Fibroblast of gingiva (primary cell): ENCODE measurements at regions not wholly inside any gene's neighbourhood (a gene's known extent, or its start where the extent isn't known, plus 50 kb on each side); places are given as distances from the start of the nearest gene placed in this dataset.
"Not testable (repeated sequence)": the region's sequence is repeated elsewhere in the genome, so short reads cannot be mapped to it uniquely, and the experiment has no call there.

Source experiments
- DNase-seq: peaks from one replicate; pipeline ENCODE4 v3.0.0-alpha.2; 2011; ENCODE audit warnings: low read depth

DNA sequence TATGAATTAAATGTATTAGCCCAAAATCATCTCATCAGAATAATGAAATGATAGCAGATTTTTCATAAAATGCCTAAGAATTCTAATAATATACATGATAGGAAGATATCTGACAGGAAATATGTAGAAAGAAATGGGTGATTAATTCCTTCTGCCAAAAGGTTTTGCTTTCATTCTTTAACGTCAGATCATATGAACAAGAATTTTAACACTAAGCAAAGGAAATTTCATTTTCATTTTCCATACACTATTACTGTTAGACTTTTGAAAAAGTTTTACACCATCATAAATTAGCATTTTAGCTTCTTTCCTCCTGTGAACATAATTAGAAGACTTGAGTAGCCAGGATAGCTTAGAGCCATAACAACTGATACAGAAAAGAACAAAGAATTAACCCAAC, 1099.9 kb downstream of the NSUN3 start:
- no peak for DNase-seq

DNA sequence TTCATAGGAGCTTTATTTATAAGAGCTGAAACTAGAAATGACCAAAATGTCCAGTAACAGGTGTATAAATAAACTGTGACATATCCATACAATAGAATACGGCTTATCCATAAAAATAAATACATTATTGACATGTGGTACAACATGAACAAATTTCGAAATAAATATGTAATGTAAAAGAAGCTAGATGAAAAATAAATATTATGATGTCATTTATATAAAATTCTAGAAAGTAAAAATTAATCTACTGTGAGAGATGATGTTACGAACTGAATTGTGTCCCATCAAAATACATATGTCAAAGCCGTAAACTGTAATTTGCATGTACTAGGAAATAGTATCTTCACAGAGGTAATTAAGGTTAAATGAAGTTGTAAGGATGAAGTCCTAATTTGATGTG, 1104.9 kb downstream of the NSUN3 start:
- DNase-seq: no peak

DNA sequence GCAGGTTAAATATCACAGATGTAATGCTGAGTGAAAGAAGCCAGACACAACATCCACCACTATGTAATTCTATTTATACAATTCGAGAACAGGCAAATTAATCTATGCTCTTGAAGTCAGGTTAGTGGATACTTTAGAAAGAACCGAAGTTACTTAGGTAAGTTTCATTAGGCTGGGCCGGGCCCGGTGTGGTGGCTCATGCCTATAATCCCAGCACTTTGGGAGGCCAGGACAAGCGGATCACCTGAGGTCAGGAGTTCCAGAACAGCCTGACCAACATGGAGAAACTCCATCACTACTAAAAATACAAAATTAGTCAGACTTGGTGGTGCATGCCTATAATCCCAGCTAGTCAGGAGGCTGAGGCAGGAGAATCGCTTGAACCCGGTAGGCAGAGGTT, 1105.7 kb downstream of the NSUN3 start:
- no peak for DNase-seq

DNA sequence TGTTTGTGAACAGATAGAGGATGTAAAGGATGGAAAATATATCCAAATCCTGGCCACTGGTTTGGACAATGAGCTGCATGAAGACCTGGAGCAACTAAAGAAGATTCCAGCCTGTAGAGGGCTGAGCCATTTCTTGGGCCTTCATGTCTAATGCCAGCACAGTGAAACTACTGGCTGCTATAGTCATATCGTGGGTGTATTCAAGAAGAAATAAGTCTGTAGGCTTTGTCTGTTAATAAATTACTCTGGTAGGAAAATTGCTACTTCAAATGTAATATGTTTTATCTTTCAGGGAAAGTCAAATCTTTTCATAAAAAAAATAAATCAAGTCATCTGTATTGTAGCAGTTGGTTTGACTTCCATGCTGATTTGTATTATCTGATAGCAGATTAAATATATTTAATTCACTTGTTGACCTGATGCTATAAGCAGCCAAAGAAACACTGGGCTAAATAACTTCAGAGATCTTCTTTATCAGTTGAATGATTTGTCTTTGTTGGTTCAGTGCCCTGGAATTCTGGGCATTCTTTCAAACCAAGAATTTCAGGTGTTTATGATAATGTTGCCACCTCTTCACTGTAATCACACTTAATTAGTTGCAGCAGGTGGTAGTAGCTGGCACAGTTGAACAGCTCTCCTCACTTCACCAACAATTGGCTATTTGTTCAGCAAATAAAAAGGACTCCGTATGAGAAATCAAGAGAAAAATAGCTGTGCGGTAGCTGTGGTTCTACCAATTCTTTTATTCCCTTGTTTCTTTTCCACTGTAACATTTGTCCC, 1109.5 kb downstream of the NSUN3 start:
- no peak for DNase-seq

GRCh38 chr3:95177096-95177495, 1114.2 kb downstream of the NSUN3 start:
- no peak for DNase-seq

DNA sequence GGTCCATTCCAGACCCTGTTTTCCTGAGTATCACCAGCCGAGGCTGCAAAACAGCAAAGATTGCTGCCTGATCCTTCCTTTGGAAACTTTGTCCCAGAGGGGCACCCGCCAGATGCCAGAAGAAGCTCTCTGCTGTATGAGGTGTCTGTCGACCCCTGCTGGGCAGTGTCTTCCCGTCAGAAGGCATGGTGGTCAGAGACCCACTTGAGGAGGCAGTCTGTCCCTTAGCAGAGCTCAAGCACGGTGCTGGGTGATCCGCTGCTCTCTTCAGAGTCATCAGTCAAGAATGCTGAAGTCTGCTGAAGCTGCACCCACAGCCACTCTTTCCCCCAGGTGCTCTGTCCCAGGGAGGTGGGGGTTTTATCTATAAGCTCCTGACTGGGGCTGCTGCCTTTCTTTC, 1121.2 kb downstream of the NSUN3 start:
- DNase-seq: no peak

DNA sequence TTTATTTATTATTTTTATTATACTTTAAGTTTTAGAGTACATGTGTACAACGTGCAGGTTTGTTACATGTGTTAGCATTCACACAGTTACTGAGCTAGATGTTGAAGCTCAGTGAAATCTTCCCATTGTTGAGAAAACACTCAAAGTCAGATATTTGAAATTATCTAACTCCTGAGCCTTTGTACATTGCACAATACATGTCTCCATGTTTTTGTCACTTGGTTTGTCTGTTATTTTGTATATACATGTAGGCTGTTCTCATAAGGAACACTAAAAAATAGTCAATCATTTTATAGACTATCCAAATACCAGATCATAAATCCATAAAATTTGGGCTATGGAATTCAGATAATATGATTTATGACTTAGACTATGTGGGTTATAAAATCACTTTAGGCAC, 1126.5 kb downstream of the NSUN3 start:
- DNase-seq: no peak

DNA sequence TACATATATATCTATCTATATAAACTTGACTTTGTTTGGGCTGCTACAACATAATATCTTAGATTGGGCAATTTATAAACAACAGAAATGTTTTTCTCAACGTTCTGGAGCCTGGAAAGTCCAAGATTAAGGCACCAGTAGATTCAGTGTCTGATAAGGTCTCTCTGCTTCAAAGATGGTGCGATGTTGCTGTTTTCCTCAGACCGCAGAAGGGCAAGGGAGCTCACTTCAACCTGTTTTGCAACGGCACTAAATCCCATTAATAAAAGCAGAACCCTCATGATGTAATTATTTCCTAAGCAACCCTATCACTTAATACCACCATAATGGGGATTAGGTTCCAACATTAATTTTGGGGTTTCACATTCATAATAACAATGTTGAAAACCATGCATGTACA, 1134.8 kb downstream of the NSUN3 start:
- no peak for DNase-seq

GRCh38 chr3:95200384-95200783, 1137.5 kb downstream of the NSUN3 start:
- no peak for DNase-seq

DNA sequence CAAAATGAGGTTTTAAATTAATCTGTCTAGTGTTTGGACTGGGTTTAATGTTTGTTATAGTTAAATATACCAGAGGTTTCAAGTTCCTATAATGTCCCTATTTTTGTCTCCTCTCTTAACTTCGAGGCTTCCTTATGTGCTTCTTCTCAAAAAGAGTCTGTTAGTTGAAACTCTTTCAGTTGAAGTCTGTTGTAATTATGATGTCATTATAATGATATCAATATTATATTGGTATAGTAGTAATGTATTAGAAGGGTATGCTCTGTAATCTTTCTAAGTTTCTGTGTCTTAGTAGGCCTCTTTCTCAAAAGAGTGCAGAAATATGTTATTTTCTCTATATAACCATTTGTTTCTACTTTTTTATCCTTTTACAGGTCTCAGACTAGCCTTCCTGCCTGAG, 1148.0 kb downstream of the NSUN3 start:
- no peak for DNase-seq

GRCh38 chr3:95212117-95212516, 1149.3 kb downstream of the NSUN3 start:
- DNase-seq: no peak

DNA sequence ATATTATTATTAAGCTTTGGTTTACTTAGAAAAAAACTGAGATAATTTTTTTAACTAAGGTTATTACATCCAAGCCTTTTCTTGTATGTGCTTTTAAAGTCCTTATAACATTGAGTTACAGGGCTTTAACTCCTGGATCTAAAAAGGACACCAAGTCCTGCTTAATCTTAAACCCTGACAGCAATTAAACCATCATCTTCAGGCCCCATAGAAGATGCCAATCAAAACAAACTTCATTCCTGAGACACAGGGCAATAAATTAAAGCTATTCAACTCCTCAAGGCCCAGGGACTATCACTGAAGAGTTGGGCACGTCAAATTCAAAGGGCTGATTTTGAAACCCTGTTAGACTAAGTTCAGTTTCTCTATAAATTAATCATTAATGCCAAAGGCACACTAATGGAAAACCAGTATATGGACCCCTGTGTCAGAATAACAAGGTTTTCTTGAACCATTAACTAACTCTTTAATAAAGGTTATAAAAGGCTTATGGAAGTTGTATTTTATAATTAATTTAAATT, 1152.6 kb downstream of the NSUN3 start:
- no peak for DNase-seq

DNA sequence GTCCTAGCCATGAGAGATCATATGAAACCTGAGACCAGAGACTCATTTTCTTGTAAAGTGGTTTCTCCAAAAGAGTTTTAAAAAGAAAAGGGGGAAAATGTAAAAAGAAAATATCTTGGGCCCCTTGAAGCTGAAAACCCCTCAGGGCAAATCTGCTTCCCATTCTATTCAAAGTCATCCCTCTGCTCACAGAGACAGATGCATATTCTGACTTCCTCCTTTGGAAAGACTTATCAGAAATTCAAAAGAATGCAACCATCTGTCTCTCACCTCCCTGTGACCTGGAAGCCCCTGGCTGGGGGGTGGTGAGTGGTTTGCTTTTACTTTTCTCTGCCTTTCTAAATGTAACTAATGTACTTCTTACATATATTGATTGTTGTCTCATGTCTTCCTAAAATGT, 1154.8 kb downstream of the NSUN3 start:
- DNase-seq: no peak

- DNase-seq: no peak
Measured at GRCh38 chr3:95218484-95218883, 1155.6 kb downstream of the NSUN3 start.

DNA sequence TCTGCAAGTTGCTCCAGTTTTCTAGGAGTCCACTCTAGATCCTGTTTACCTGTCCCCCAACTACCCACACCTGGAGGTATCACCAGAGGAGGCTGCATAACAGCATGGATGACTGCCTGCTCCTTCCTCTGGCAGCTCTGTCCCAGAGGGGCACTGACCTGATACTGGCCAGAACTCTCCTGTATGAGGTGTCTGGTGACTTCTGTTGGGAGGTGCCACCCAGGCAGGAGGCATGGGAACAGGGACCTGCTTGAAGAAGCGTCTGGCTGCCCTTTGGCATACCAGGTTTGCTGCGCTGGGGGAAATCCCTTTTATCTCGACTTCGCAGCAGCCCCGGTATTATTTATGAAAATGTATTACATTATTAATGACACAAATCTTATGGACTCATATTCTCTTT, 1163.6 kb downstream of the NSUN3 start:
- no peak for DNase-seq

GRCh38 chr3:95227092-95227491, 1164.2 kb downstream of the NSUN3 start:
- DNase-seq: no peak

DNA sequence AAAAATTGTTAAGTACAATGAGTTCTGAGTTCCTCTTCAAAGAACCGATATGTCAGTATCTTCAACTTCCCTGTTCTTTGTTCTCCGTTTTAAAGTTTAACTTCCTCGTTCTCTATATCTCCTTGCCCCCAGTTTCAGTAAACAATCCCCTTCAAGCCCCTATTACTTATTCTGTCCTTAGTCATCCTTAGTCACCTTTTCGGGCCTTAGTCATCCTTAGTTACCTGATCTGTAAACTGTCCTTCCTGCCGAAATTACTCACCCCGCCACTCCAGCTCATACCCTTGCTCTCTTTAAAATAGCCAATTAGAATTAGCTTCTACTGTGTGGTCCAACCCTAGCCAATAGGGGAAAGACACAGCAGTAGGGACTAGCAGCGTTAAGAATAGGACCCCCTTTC, 1165.6 kb downstream of the NSUN3 start:
- DNase-seq: no peak

DNA sequence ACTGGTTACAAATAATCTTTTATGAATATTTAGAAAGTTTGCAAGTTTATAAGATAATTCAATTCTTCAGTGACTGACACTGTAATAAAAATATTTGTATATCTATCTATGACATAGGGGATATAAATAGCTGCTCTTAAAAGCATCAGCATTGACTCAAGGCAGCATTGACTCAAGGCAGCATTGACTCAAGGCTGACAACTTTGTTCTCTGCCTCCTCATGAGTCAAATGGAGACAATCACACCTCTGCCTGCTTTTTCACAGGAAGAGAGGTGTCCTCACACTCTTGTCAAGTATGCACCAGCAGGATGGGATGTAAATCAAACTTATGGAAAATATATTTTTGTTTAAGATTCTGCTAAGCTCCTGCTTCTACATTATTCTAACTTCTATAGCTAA, 1173.1 kb downstream of the NSUN3 start:
- DNase-seq: no peak

- DNase-seq: no peak
Measured at GRCh38 chr3:95237783-95238182, 1174.9 kb downstream of the NSUN3 start.

- no peak for DNase-seq
Measured at GRCh38 chr3:95240395-95240794, 1177.5 kb downstream of the NSUN3 start.

- DNase-seq: not testable (repeated sequence)
Measured at GRCh38 chr3:95241256-95241655, 1178.4 kb downstream of the NSUN3 start.

- no peak for DNase-seq
Measured at GRCh38 chr3:95246413-95246812, 1183.6 kb downstream of the NSUN3 start.

- no peak for DNase-seq
Measured at GRCh38 chr3:95254061-95254460, 1191.2 kb downstream of the NSUN3 start.

GRCh38 chr3:95254758-95255157, 1191.9 kb downstream of the NSUN3 start:
- DNase-seq: no peak
